ENCODE measurements at regions not wholly inside any gene's neighbourhood (a gene's known extent, or its start where the extent isn't known, plus 50 kb on each side); places are given as distances from the start of the nearest gene placed in this dataset.

DNA sequence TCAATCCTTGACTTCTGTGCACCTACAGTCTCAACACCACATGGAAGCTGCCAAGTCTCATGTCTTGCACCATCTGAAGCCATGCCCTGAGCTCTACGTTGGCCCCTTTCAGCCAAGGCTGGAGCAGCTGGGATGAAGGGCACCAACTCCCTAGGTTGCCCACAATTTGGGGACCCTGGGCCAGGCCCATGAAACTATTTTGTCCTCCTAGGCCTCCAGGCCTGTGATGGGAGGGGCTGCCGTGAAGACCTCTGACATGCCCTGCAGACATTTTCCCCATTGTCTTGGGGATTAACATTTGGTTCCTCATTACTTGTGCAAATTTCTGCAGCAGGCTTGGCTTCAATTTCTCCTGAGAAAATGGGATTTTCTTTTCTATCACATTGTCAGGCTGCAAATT lies 285.1 kb downstream of the DTWD2 start:
- Histone ChIP-seq H3K4me1 (ENCODE audit: low read length) (no peaks in the 10 kb centered on the region), H3K4me3 (ENCODE audit: low read length) (no peak overlapping the region), H3K9me3 (replicated peaks; ENCODE audit: insufficient read depth, low read length) (no peaks in the 10 kb centered on the region), H3K27ac (ENCODE audit: low read length) (no peak overlapping the region), H3F3A (ENCODE audit: insufficient read depth, low read length) (no peaks in the 10 kb centered on the region), H3K79me2 (ENCODE audit: low read length) (no peaks in the 10 kb centered on the region), H4K20me1 (ENCODE audit: insufficient read depth, low read length) (no peaks in the 10 kb centered on the region), H3K9ac (ENCODE audit: low read length) (no peak overlapping the region), H2AFZ (ENCODE audit: low read length) (no peak overlapping the region), H3K9me2 (replicated peaks; ENCODE audit: insufficient read depth, low read length) (no peaks in the 10 kb centered on the region), H3K4me2 (ENCODE audit: low read depth, low read length) (no peak overlapping the region), H3K36me3 (replicated peaks; ENCODE audit: insufficient read depth, low read length) (no peaks in the 10 kb centered on the region), H3K27me3 (replicated peaks; ENCODE audit: insufficient read depth, low read length) (no peaks in the 10 kb centered on the region)
- no peak for TF ChIP-seq EZH2phosphoT487 (IDR thresholded peaks at IDR 0.05; ENCODE audit: low read length)
- TF ChIP-seq EZH2 (optimal IDR thresholded peaks at IDR 0.05; ENCODE audit: low read depth, low read length) = no peak
- TF ChIP-seq, protein P1, sequence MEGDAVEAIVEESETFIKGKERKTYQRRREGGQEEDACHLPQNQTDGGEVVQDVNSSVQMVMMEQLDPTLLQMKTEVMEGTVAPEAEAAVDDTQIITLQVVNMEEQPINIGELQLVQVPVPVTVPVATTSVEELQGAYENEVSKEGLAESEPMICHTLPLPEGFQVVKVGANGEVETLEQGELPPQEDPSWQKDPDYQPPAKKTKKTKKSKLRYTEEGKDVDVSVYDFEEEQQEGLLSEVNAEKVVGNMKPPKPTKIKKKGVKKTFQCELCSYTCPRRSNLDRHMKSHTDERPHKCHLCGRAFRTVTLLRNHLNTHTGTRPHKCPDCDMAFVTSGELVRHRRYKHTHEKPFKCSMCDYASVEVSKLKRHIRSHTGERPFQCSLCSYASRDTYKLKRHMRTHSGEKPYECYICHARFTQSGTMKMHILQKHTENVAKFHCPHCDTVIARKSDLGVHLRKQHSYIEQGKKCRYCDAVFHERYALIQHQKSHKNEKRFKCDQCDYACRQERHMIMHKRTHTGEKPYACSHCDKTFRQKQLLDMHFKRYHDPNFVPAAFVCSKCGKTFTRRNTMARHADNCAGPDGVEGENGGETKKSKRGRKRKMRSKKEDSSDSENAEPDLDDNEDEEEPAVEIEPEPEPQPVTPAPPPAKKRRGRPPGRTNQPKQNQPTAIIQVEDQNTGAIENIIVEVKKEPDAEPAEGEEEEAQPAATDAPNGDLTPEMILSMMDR (IDR thresholded peaks at IDR 0.05; ENCODE audit: low read length) = no peak
- no peak for DNase-seq

DNA sequence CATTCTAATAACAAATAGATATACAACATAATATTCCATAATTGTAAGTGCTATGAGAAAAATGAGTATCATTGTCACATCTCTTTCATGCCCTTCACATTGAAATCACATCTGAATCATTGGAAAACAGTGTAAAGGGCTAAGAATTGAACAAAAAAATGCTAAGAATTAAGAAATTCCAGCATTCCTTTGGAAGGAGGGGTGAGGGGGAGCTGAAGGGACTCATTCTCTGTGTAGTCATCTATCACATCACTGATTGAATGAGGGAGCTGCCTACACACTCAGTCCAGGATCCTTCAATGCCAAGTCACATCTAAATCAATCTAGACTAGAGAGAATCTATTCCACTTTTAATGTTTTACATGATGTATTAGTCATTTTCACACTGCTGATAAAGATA lies 286.6 kb downstream of the DTWD2 start:
- TF ChIP-seq EZH2phosphoT487 (IDR thresholded peaks at IDR 0.05; ENCODE audit: low read length) (no peak), EZH2 (optimal IDR thresholded peaks at IDR 0.05; ENCODE audit: low read depth, low read length) (no peak)
- TF ChIP-seq, protein P1 (IDR thresholded peaks at IDR 0.05; ENCODE audit: low read length) = no peak
- no peaks in the 10 kb centered on the region for H3K4me1 ChIP-seq (ENCODE audit: low read length)

DNA sequence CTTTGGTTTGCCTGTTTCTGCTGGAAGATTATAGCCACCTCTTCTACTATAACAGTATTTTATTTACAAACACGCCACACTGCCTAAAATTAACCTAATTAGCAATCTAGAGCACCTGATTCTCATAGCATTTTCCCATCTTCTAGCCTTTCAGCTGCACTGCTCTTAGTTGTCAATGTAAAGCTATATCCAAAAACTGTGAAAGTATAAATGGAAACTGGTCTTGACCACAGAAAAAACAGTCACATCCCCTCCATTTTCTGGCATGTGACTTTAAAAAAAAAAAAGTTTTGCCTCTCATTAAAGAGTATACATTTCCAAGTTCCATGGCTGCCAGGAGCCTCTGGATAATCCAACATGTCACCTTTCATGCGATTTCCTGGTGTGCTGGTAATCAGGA lies 287.8 kb downstream of the DTWD2 start:
- no peak overlapping the region for H3K4me2 ChIP-seq (ENCODE audit: low read depth, low read length)
- TF ChIP-seq EZH2 (optimal IDR thresholded peaks at IDR 0.05; ENCODE audit: low read depth, low read length) = no peak
- TF ChIP-seq EZH2phosphoT487 (IDR thresholded peaks at IDR 0.05; ENCODE audit: low read length) = no peak
- TF ChIP-seq, protein P1 (IDR thresholded peaks at IDR 0.05; ENCODE audit: low read length) = no peak

More for the DNA sequence above, 286.6 kb downstream of the DTWD2 start:
- H3K4me3 ChIP-seq (ENCODE audit: low read length) = no peak overlapping the region
- no peaks in the 10 kb centered on the region for H3K9me3 ChIP-seq (replicated peaks; ENCODE audit: insufficient read depth, low read length)
- no peaks in the 10 kb centered on the region for H3K9me2 ChIP-seq (replicated peaks; ENCODE audit: insufficient read depth, low read length)
- no peaks in the 10 kb centered on the region for H4K20me1 ChIP-seq (ENCODE audit: insufficient read depth, low read length)
- no peaks in the 10 kb centered on the region for H3K27me3 ChIP-seq (replicated peaks; ENCODE audit: insufficient read depth, low read length)
- no peak for DNase-seq
- H3K4me2 ChIP-seq (ENCODE audit: low read depth, low read length) = no peak overlapping the region
- no peak overlapping the region for H3K27ac ChIP-seq (ENCODE audit: low read length)
- H2AFZ ChIP-seq (ENCODE audit: low read length) = no peak overlapping the region
- H3K79me2 ChIP-seq (ENCODE audit: low read length) = no peaks in the 10 kb centered on the region
- H3K9ac ChIP-seq (ENCODE audit: low read length) = no peak overlapping the region
- no peaks in the 10 kb centered on the region for H3F3A ChIP-seq (ENCODE audit: insufficient read depth, low read length)
- no peaks in the 10 kb centered on the region for H3K36me3 ChIP-seq (replicated peaks; ENCODE audit: insufficient read depth, low read length)

More for the DNA sequence above, 287.8 kb downstream of the DTWD2 start:
- Histone ChIP-seq H2AFZ (ENCODE audit: low read length) (no peak overlapping the region), H3K36me3 (replicated peaks; ENCODE audit: insufficient read depth, low read length) (no peaks in the 10 kb centered on the region), H3K4me3 (ENCODE audit: low read length) (no peak overlapping the region), H4K20me1 (ENCODE audit: insufficient read depth, low read length) (no peaks in the 10 kb centered on the region), H3F3A (ENCODE audit: insufficient read depth, low read length) (no peaks in the 10 kb centered on the region), H3K27me3 (replicated peaks; ENCODE audit: insufficient read depth, low read length) (no peaks in the 10 kb centered on the region), H3K4me1 (ENCODE audit: low read length) (no peaks in the 10 kb centered on the region), H3K9me2 (replicated peaks; ENCODE audit: insufficient read depth, low read length) (no peaks in the 10 kb centered on the region), H3K9me3 (replicated peaks; ENCODE audit: insufficient read depth, low read length) (no peaks in the 10 kb centered on the region), H3K27ac (ENCODE audit: low read length) (no peak overlapping the region), H3K79me2 (ENCODE audit: low read length) (no peaks in the 10 kb centered on the region), H3K9ac (ENCODE audit: low read length) (no peak overlapping the region)
- no peak for DNase-seq
